GM21717 (cell line): ENCODE measurements at regions not wholly inside any gene's neighbourhood (a gene's known extent, or its start where the extent isn't known, plus 50 kb on each side); places are given as distances from the start of the nearest gene placed in this dataset.

ENCODE experiments used
- ATAC-seq: cut with Tn5 transposase; IDR thresholded peaks from one replicate; pipeline ENCODE4 v1.9.1; 2021; ENCODE audit warnings: mild to moderate bottlenecking, moderate library complexity; ENCODE audit not compliant: unreplicated experiment

DNA sequence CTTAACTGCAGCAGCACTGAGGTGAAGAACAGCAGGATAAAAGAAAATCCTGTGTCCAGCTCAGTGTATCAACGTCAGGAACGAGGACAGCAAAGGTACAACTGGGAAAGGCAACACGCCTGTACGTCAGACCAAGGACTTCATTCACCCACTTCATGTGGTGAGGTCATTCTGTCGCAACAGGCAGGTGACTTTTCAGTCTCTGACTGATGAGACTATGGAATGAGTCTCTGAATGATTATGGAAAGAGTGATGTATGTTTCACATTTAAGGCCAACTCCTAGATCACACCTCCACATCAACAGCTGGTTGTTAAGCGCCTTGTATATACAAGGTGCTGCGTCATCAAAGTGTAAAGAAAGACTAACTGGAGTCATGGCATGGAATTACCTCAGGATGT, 297.6 kb upstream of the SP8 start:
- ATAC-seq = no peak

DNA sequence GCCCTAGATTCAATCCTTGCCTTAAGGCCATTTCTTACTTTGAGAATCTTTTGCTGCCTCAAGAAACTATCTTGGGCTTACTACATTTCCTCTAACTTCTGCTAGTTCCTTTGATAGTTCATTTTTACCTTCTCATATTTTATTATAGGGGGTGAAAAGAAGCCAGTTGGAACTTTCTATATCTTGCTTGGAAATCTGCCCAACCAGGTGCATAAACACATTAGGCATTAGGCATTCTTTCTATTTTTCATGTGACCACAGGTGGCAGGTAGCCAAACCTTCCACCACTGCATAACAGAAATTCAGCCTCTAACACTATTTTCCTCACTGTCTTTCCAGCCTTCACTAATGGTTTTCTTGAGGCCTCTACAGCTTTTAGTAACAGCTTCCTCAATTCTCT, 300.0 kb upstream of the SP8 start:
- no peak for ATAC-seq

DNA sequence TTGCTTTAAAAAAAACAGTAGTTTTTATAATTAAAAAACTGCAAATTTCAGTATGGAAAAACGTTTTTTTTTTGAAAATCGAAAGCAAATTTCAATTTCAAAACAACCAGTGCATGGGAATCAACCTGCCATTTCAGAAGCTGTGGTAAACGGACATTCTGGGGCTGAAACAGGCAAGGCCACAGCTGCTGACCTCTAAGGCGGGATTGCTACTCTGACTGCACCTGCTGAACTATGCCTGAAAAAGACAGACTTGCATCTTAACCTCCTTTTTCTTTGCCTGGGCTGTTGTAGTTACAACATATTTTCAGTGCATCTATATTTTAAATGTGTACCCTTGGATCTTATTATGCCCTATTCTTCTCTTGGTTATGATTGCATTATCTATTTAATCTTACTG, 303.0 kb upstream of the SP8 start:
- no peak for ATAC-seq

DNA sequence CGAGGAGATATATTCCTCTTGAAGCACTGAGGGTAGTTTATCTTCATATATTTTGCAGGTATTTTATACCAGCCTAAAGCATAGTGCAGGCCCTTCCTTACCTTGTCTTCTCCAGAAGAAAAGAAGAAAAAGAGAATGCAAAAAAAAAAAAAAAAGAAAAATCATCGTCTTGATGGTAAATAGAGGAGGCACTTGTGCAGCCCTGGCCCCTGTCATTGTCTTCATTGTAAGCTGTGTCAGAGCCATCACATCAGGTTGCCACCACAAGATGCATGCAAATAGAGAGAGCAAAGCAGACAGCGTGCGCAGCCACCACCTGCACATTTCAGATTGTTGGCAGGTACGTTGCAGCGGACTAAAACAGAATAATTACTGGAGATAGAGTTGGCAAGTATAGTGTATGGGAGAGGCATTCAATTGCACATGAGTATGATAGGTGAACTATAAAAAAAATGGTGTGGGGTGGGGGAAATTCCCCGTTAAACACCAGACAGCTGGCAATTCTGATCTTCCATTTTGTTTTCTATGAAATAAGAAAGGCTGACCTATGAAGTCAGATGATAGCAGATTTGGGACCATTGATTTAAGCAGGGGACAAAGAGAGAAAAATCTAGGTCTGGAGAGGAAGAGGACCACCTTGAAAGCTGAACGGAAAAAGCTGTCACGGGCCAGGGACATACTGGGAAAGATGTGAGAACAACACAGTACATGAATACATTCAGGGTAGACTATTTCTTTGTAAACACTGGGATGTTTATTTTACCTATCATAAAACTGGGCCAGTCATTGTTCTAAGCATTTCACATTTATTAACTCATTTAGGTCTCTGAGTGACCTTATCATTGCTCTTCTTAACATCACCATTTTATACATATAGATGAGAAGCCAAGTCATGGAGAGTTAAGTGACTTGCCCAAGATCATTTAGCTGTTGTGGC, 306.3 kb upstream of the SP8 start:
- no peak for ATAC-seq

DNA sequence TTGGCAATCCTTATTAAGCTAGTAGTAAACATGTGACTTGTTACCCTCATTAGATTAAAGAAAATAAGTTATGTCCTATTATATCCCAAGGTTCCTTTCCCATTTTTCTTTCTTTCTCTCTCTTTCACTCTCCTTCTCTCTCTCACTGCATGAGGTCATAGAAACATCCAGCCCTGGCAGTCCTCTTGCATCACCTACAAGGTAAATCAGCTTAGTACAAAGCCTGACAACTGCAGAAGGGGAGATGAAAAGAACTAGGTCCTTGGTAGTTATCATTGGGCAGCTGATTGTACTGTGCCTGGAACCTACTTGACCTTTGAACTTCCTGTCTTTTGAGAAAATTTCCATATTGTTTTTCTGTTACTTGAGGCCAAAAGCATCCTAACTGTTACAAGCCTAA, 307.9 kb upstream of the SP8 start:
- no peak for ATAC-seq

DNA sequence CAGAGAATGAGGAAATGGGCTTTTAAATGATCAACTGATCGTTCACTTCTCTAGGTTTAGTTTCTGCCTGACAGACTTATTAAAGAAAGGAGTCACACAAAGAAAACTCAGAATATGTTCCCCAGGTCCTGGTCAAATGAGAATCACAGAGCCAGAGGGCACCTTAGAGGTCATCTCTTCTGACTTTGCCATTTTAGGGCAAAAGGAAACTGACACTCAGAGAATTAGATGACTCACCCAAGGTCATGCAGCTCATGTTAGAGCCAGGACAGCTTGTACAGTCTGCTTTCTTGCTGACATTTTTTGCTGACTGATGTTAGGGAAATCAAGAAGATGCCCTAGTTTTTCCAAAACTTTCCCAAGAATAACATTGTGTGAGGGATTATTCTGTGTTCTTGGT, 312.7 kb upstream of the SP8 start:
- ATAC-seq = no peak

DNA sequence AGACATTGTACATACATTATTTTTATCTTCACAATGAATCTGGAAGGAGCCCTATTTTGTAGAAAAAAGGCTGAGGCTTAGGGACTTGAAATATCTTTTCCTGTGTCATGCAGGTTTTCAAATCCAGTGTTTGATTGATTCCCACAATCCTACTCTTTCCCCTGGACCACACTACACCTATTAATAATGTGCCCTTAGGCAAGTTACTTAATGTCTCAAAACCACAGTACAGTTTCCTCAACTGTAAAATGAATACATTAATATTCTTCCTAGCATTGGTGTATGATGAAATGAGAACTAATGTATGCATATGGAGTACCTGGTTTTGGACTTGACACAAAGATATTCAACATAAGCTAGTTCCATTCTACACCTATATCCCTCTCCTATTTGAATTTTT, 313.3 kb upstream of the SP8 start:
- ATAC-seq = no peak

DNA sequence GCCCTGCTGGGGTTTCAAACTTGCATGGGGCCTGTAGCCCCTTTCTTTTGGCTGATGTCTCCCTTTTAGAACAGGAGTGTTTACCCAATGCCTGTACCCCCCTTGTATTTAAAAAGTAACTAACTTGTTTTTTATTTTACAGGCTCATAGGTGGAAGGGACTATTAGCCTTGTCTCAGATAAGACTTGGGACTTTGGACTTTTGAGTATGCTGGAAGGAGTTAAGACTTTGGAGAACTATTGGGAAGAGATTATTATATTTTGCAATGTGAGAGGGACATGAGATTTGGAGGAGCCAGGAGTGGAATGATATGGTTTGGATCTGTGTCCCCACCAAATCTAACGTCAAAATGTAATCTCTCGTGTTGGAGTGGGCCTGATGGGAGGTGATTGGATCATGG, 314.9 kb upstream of the SP8 start:
- no peak for ATAC-seq

DNA sequence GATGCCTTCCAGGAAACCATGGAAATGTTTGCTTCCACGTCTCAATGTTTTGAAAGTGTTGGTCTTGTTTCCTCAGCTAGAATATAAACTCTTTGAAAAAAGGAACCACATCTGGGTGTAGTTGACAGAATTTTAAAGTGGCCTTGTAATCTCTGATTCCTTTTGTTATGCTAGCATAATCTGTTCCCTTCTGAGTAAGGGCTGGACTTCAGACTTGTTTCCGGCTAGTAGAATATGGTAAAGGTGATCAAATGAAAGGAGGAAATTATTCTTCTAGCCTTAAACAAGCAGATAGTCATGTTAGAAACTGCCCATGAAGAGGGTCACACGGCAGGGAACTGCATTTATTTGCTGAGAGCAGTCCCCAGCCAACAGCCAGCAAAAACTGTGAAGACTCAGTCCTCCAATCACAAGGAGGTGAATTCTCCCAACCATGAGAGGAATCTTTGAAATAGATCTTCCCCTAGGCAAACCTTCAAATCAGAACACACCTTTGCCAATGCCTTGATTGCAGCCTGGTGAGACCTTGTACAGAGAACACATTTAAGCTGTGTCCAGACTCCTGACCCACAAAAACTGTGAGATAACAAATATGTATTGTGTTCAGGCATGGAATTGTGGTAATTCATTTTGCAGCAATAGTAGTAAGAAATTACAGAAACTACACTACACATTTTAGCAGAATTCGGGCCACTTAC, 316.9 kb upstream of the SP8 start:
- ATAC-seq = no peak

DNA sequence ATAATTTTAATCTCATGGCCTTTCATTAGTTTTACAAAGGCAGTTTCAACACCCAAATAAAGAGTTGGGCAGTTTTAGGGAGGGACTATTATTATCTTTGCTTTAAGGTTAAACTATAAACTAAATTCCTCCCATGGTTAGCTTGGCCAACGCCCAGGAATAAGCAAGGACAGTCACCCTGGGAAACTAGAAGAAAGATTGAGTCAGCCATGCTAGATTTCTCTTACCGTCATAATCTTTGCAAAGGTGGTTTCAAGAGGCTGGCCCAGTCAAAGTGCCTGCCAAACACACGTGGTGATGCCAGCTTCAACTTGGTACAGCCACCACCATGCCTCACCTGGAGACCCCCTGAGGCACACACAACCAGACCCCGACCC, 317.4 kb upstream of the SP8 start:
- ATAC-seq = no peak

DNA sequence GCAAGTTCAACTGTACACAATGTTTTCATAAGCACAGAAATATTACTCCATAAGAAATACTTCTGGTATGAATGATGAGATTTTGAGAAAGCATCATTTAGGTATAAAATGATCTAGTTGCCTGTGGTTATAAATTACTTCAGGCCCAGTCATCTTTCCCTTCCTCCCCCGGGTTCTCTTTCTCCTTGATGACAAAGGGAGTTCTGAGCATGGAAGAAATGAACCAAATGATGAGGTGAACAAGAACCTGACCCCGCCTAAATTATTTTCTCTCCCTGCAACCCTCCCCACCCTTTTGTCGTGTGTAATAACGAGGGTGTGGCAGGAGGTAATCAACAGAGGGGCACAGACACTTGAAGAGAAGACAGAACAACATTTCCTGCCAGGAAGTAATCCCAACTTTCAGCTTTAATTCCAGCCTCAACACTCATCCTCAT, 319.6 kb upstream of the SP8 start:
- ATAC-seq = no peak

DNA sequence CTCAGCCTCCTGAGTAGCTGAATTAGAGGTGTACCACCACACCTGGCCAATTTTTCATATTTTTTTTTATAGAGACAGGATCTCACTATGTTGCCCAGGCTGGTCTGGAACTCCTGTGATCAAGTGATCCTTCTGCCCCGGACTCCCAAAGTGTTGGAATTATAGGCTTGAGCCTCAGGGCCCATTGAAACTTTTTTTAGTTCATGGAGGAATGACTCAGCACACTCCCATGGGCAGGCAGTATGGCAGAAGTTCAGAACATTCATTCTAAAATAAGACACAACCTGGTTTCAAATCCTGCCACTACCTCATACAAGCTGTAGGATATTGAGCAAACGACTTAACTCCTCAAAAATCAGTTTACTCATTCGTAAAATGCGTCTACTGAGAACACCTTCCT, 320.4 kb upstream of the SP8 start:
- no peak for ATAC-seq

DNA sequence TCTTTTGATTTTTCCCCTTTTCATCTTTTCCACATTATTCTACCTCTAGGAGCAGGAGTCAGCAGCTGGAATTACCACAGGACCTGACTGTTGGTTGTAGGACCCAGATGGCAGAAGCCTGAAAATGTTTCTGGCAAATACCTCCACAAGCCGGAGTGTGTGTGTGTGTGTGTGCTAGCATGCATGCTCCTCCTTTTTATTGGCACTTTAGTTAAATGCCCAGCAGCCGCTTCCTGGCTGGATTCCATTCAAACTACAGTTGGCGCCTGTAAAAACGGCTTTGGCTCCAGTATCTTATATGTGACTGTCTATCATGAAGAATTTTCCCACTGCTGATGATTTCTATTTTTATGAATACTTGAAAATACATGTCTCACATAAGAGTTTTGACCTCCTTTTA, 319.7 kb upstream of the SP4 start:
- ATAC-seq = no peak

DNA sequence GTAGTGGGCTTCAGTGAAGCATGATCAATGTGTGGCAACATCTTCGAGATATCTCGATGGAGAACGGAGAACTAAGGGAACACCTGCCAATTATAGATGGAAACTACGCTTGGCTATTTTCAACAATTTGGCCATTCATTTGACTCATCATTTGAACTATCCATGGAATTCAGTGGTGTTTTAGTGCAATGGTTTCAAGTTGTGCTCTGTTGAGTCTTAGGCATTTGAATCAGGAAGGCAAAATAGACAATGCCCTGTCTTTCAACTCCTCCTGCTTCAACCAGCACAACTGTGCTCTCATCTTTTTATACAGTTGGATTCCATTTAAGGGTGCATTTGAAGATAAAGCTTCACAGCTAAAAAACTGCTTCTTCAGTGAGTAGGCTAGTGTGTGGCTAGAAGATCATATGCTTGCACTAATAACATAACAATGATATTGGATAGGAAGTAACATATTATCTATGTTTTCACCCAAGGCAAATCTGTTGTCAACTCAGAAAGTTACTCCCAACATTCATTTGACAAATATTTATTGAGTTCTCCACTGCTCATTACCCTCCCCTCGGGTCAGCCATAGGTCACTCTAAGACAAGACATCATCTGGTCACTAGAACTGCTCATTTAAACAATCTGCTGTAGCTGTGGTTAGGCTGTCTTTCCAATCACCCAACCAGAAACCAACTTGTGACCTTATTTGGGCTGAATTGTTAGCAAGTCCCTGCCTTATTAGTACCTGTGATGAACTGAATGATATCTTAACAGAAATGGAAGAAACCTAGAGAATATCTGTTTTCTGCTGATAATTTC, 314.1 kb upstream of the SP4 start:
- no peak for ATAC-seq

DNA sequence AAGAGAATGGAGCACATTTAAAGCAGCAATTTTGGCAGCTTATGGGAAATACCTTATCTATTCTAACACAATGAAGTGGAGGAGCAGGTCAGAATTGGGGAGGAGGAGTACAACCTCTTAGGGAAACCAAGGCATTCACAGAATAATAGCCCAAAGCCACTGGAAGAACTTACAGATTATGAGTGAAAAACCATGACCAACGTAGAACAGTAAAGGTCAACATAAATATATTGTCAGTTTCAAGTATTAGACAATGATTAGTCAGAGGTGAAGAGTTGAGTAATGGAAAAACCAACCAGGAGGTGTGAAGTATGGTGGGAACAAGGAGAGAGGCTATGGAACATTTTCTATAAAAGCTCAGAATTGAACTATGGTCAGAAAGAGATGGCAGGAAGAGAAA, 304.3 kb upstream of the SP4 start:
- no peak for ATAC-seq

DNA sequence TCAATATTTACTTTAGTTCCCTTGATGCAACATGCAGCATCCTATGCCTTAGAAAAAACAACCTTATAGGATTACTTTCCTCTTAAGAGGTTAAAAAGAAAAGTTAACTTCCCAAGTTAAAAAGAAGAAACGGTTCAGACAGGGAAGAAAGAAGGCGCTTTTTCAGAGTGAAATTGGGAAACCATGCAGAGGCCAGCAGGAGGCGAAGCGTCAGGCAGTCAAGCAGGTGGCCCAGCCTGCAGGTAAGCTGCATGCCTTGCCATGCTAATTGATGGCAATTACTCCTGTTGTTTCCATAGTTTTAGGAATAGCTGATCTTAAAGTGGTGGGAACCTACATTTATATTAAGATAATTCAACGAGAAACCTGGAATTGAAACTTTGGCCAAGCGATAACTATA, 302.6 kb upstream of the SP4 start:
- no peak for ATAC-seq

DNA sequence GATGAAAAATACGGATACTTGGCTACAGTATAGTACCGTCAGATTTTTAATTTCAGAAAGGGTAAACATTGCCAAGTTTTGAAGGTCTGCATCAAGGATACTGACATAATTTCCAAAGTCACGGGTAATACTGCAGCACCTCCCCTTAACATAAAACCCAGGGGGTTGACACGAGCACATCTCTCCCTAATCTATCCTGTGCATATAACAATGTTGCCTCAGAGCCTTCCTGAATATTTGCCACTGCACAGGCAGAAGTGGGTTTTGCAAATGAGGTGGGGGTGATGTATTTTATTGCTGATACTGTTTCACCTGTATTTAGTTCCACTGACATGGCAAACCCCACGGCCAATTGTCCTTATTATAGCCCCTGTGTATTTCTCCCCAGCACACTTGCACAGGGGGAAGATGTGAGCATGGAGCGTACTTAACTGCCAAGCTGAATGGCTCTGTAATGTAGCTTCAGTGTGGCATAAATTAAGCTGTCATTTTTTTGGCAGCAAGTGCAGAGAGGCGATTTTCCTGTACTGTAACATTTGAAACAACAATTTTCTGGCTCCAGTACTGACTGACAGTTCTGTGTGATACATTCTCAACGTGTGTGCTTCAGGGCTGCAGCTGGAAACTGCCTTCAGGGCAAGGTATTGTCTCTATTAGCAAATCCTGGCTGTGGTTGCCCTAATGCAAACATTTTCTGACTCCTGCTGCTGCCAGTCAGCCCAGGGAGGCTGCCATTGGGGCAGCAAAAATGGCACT, 299.6 kb upstream of the SP4 start:
- ATAC-seq = no peak

DNA sequence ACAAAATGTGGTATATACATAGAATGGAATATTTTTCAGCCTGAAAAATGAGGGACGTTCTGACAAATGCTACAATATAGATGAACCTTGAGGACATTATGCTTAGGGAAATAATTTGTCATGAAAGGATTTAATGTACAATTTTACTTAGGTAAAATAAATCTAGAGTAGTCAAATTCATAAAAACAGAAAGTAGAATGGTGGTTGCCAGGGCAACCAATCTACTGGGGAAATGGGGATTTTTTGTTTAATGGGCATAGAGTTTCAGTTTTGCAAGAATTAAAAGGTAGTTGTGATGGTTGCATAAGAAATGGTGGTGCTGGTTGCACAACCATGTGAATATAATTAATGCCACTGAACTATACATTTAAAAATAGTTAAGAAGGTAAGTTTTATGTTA, 296.0 kb upstream of the SP4 start:
- ATAC-seq = no peak

DNA sequence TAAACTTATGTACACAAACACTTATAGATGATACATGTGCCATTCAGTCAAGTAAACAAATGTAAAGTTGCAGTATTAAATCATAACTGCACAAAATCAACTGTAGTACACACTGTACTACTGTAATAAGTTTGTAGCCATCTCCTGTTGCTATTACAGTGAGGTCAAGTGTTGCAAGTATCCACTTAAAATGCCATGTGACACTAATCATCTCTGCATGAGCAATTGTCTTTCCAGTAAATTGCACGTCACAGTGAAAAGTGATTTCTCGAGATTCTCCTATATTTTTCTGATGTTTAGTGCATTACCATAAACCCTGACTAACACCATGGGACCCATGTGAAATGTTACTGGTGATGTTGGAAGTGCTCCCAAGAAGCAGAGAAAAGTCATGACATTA, 293.3 kb upstream of the SP4 start:
- ATAC-seq = no peak

DNA sequence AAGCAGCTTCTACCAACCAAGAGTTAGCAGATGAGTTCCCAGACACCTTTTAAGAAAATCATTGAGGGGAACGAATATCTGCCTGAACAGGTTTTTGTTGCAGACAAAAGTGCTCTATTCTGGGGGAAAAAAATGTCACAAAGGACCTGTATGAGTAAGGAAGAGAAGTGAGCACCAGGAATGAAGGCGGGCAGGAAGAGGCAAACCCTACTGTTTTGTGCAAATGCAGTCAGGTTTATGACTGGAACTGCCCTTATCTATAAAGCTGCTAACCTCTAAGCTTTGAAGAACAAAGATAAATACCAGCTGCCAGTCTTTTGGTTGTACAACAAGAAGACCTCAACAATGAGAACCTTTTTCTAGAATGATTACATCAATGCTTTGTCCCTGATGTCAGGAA, 292.4 kb upstream of the SP4 start:
- ATAC-seq = no peak

DNA sequence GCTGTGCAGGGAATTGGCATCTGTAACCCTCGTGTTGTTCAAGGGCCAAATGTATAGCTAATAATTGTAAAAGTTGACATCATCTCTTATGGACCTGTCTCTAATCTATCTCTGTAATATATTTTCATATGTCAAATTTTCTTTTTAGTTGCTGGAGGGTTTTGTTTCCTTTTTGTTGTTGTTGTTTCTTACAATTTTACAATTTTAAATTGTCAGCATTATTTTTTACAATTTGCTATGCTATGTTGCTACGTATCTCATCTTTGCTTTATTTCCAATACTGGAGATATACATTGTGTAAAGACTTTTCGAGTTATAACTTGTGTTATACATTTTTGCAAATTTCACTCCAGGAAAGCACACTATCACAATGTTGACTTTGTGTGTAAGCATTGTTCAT, 290.2 kb upstream of the SP4 start:
- no peak for ATAC-seq
